PC-3 (cell line): ENCODE measurements at regions not wholly inside any gene's neighbourhood (a gene's known extent, or its start where the extent isn't known, plus 50 kb on each side); places are given as distances from the start of the nearest gene placed in this dataset.

Experiments
- EZH2 ChIP-seq: fragments of 300-600 bp; sonication (generic); IDR thresholded peaks from one replicate; pipeline ENCODE4 v1.6.1; 2017; ENCODE audit warnings: antibody characterized with exemption, mild to moderate bottlenecking, low read length; ENCODE audit not compliant: unreplicated experiment
- TF ChIP-seq, protein P1 (sequence below): fragments of 300-600 bp; sonication (generic); conservative IDR thresholded peaks from 2 replicates; pipeline ENCODE4 v1.5.1; 2017; ENCODE audit warnings: antibody characterized with exemption, low read depth, mild to moderate bottlenecking, low read length

- TF ChIP-seq, protein P1, sequence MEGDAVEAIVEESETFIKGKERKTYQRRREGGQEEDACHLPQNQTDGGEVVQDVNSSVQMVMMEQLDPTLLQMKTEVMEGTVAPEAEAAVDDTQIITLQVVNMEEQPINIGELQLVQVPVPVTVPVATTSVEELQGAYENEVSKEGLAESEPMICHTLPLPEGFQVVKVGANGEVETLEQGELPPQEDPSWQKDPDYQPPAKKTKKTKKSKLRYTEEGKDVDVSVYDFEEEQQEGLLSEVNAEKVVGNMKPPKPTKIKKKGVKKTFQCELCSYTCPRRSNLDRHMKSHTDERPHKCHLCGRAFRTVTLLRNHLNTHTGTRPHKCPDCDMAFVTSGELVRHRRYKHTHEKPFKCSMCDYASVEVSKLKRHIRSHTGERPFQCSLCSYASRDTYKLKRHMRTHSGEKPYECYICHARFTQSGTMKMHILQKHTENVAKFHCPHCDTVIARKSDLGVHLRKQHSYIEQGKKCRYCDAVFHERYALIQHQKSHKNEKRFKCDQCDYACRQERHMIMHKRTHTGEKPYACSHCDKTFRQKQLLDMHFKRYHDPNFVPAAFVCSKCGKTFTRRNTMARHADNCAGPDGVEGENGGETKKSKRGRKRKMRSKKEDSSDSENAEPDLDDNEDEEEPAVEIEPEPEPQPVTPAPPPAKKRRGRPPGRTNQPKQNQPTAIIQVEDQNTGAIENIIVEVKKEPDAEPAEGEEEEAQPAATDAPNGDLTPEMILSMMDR, result no peak
- TF ChIP-seq EZH2, result no peak
These were observed 252.8 kb downstream of the AEBP2 start for GRCh38 chr12:19692091-19692490.
